AG09309 (cell line): ENCODE measurements at regions not wholly inside any gene's neighbourhood (a gene's known extent, or its start where the extent isn't known, plus 50 kb on each side); places are given as distances from the start of the nearest gene placed in this dataset.

Experiments
- DNase-seq: peaks from one replicate; pipeline ENCODE4 v3.0.0-alpha.2; 2010; ENCODE audit warnings: low read depth
- H3K4me3 ChIP-seq: 2 replicates; pipeline ENCODE4 v1.5.1; 2011; ENCODE audit warnings: mild to moderate bottlenecking, low read depth, low read length, moderate library complexity; ENCODE audit not compliant: control insufficient read depth
- CTCF ChIP-seq: IDR thresholded peaks from 2 replicates; pipeline ENCODE4 v1.5.1; 2011; ENCODE audit warnings: mild to moderate bottlenecking, low read depth, low read length, inconsistent platforms; ENCODE audit not compliant: insufficient read depth, control insufficient read depth; ENCODE audit errors: missing control alignments

DNA sequence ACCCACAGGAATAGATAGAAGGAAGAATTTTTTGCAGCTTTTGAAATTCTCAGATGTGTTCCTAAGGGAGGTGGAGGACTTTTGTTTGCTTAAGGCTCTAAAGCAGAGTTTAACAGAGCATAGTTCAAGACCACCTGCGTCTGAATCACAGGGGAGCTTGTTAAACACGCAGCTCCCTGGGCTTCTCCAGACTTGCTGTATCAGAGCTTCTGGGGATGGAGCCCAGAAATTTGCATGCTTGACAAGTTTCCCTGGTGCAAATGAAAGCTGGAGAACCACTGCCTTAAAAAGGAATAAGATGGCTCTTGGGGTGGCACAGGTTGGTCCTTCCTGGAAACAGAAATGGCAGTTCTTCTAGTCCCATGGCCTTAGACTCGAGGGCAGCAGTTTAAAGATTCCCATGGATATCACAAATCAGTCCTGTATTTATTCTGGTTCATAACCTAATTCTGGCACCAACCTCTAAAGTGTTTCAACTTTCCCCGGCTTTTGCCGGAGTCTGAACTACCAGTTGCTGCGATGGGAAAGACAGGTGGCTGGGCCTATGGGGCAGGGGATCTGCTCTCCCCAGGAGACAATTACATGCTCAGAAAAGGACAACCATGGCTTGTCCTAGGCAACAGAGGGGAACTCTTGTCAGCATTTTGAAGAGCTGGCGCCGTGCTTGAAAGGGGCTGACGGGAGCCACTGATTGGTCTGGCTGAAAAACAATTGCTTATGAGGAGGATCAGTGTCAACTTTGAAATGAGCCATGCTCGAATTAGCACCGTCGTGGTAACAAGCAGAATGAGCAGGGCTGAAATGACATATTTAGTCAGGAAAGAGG lies 599.6 kb downstream of the CCDC171 start:
- H3K4me3 ChIP-seq = no peak overlapping the region
- DNase-seq = no peak

DNA sequence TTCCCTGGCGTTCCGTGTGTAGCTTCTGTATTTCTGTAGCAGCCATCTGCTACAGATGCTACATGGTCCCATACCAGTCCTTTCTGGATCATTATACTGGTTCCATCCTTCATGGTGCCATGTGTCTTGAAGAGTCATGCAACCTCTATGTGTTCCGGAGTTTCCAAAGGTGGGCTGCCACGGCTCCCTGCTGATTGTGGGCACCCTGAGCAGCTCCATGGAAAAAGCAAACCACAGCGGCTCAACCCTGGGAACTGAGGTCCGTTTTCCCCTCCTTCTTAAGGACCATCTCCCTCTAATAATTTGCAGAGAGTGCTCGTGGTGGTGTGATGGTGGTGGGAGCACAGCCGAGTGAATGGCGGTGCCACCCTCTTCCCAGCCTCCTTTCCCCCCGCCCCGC lies 600.4 kb downstream of the CCDC171 start:
- no peak for DNase-seq
- no peak for TF ChIP-seq CTCF
- no peak overlapping the region for H3K4me3 ChIP-seq

More for the DNA sequence above, 599.6 kb downstream of the CCDC171 start:
- no peak for TF ChIP-seq CTCF

DNA sequence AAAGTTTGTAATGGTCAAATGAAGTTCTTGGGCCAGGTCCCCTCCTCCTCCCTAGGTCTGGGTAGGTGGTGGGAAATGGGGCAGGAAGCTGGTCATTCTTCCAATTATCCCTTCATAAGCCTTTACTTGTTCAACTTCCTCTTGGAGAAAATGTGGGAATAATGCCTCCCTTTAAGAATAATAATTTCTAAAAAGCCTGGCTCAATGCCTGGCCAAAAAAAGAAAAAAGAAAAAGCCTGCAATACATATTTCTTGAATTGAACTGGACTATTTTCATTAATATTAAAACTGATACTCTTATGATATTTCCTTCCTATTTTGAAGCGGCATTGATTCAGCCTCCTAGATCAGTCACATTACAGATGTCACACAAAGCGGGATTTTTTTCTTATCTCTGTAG lies 600.9 kb downstream of the CCDC171 start:
- TF ChIP-seq CTCF = no peak
- no peak for DNase-seq
- no peak overlapping the region for H3K4me3 ChIP-seq

DNA sequence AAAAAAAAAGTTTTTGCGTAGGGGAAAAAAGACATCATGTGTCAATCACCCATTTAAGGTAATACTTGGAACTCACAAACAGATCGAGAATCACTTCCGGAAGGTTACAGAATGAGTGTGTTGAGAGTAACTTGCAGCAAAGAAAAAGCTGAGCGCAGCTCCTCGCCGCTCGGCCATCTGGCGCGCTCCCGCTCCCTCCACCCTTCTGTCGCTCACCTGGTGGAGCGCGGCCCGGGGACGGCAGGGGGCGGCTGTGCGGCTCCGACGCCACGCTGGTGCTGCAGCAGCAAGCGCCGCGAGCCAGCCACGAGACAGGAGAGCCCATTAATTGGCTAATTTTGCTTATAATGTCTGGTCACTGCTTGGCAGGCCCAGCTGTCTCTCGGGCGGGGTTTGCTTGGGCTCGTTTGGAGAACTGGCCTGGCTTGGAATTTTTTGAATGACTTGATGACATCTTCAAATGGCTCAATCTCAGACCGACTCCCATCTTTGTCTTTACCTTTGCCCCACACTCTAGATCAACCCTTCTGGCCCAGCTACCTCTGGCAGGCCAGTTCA lies 601.8 kb downstream of the CCDC171 start:
- no peak overlapping the region for H3K4me3 ChIP-seq
- TF ChIP-seq CTCF = no peak
- DNase-seq = no peak

DNA sequence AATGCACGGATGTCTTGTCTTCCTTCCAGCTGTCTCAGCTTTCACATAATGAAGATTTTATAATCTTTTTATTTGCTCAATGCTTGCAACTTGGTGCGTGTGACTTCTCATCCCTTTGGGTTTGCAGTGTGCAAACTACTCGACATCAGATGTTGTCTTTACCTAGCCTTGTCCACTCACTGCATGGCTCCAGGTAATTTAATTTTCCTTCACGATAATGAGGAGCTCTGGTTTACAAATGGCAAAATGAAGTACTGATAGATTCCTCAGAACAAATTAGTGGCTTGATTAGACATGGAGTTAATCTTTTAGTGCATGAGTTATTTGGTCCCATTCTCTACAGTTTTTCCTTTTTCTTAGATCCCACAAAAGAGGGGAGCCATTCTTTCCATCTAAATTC lies 603.0 kb downstream of the CCDC171 start:
- DNase-seq = no peak
- no peak overlapping the region for H3K4me3 ChIP-seq
- no peak for TF ChIP-seq CTCF

GRCh38 chr9:16157216-16157615 lies 604.4 kb downstream of the CCDC171 start:
- TF ChIP-seq CTCF = no peak
- DNase-seq = no peak
- no peak overlapping the region for H3K4me3 ChIP-seq
